HL-60 (cell line): ENCODE measurements at regions not wholly inside any gene's neighbourhood (a gene's known extent, or its start where the extent isn't known, plus 50 kb on each side); places are given as distances from the start of the nearest gene placed in this dataset.

ENCODE experiments used
- CTCF ChIP-seq: IDR thresholded peaks from one replicate; pipeline ENCODE4 v1.5.1; 2011; ENCODE audit warnings: low read length, control low read depth, inconsistent platforms; ENCODE audit not compliant: insufficient read depth
- POLR2AphosphoS5 ChIP-seq: IDR thresholded peaks from 2 replicates; pipeline ENCODE4 v1.6.1; 2012; ENCODE audit warnings: low read depth
- SPI1 ChIP-seq: IDR thresholded peaks from 2 replicates; pipeline ENCODE4 v1.6.1; 2012; ENCODE audit warnings: low read depth, mild to moderate bottlenecking, borderline replicate concordance
- TF ChIP-seq, protein P1 (sequence below): IDR thresholded peaks from 2 replicates; pipeline ENCODE4 v1.6.1; 2012; ENCODE audit warnings: low read depth; ENCODE audit not compliant: insufficient replicate concordance

GRCh38 chr1:2862814-2863647, 61.5 kb upstream of the TTC34 start:
- no peak for TF ChIP-seq CTCF
- TF ChIP-seq SPI1: no peak
- TF ChIP-seq, protein P1, sequence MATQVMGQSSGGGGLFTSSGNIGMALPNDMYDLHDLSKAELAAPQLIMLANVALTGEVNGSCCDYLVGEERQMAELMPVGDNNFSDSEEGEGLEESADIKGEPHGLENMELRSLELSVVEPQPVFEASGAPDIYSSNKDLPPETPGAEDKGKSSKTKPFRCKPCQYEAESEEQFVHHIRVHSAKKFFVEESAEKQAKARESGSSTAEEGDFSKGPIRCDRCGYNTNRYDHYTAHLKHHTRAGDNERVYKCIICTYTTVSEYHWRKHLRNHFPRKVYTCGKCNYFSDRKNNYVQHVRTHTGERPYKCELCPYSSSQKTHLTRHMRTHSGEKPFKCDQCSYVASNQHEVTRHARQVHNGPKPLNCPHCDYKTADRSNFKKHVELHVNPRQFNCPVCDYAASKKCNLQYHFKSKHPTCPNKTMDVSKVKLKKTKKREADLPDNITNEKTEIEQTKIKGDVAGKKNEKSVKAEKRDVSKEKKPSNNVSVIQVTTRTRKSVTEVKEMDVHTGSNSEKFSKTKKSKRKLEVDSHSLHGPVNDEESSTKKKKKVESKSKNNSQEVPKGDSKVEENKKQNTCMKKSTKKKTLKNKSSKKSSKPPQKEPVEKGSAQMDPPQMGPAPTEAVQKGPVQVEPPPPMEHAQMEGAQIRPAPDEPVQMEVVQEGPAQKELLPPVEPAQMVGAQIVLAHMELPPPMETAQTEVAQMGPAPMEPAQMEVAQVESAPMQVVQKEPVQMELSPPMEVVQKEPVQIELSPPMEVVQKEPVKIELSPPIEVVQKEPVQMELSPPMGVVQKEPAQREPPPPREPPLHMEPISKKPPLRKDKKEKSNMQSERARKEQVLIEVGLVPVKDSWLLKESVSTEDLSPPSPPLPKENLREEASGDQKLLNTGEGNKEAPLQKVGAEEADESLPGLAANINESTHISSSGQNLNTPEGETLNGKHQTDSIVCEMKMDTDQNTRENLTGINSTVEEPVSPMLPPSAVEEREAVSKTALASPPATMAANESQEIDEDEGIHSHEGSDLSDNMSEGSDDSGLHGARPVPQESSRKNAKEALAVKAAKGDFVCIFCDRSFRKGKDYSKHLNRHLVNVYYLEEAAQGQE: no peak
- TF ChIP-seq POLR2AphosphoS5: no peak
